ENCODE measurements at regions not wholly inside any gene's neighbourhood (a gene's known extent, or its start where the extent isn't known, plus 50 kb on each side); places are given as distances from the start of the nearest gene placed in this dataset.

DNA sequence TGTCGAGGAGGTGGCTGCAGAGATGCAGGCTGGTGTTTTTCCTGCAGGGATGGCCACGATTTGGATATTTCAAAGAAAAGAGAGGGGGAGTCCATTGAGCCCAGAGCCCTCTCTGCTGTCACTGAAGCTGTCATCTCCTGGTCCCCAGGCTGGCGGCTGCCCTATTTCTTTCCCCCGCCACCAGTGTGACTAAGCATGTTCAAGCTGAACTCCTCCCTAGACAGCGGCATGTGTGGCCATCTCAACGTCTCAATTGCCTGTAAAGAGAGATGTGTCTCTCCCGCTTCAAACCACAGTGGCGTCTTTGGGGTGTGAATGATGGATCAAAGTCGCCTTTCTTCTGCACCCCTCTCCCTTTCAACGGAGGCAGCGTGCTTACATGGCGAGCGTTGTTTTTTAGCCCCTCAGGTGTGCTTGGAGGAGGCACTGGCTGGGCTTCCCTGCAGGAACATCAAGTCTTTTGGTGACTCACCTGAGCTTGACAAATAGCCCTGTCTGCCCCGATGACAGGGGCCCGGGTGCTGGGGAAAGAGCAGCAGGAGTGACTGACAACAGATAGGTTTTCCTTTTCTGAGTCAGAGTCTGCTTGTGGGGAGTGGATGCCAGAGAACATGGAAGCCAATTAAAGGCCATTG is 346.4 kb upstream of the AJAP1 start:
- no peak overlapping the region for H3K27ac ChIP-seq
- TF ChIP-seq CTCF (conservative IDR thresholded peaks at IDR 0.05) = no peak

- TF ChIP-seq CTCF (conservative IDR thresholded peaks at IDR 0.05) = no peak
- no peak overlapping the region for H3K27ac ChIP-seq
Measured at GRCh38 chr1:4308806-4309205, 345.6 kb upstream of the AJAP1 start.

GRCh38 chr1:4309676-4310320 is 344.6 kb upstream of the AJAP1 start:
- no peak overlapping the region for H3K27ac ChIP-seq
- no peak for TF ChIP-seq CTCF (conservative IDR thresholded peaks at IDR 0.05)

DNA sequence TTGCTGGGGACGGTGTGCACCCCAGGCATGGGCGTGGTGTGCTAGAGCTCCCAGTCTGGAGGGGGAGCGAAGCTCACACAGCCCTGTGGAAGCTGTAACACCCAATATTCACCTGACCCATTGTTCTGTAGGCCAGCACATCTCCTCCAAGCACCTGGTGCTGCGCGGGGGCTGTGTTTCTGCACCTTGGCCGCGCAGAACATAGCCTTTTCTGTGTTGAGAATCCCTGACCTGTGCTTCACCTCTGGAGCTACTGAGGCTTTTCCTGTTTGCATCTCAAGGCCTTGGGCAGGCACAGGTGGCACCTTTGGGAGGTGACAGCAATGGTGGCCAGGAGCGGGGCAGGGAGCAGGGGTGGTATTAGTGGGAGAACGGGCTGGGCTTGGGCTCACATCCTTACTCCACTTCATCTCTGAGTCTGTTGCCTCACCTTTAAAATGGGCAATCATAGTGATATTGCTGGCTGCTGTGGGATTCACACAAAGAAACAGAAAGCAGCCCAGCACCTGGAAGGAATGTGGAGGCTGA is 343.9 kb upstream of the AJAP1 start:
- H3K27ac ChIP-seq = no peak overlapping the region
- no peak for TF ChIP-seq CTCF (conservative IDR thresholded peaks at IDR 0.05)

DNA sequence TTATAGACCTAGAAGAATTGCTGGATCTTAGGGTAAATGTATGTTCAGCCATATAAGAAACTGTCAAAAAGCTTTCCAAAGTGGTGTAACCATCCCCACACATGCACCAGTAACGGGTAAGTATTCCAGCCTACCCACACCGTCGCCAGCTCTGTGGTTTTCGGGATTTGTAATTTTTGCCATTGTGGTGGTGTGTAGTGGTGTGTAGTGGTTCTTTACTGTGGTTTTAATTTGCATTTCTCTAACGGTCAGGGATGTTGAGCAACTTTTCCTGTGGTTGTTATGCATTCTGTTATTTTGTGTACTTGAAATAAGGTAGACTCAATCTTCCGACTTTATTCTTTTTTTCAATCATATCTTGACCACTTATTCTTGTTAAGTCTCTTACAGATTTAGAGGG is 342.4 kb upstream of the AJAP1 start:
- TF ChIP-seq CTCF (conservative IDR thresholded peaks at IDR 0.05) = no peak
- H3K27ac ChIP-seq = no peak overlapping the region

DNA sequence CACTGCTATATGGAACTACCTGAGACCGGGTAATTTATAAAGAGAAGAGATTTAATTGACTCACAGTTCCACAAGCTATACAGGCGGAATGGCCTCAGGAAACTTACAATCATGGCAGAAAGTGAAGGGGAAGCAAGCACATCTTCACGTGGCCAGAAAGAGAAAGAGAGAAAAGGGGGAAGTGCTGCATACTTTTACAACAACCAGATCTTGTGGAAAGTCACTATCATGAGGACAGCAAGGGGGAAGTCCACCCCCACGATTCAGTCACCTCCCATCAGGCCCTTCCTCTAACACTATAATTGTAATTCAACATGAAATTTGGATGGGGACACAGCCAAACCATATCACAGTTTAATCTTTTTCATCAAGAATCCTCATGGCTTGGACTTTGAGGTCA is 339.2 kb upstream of the AJAP1 start:
- TF ChIP-seq CTCF (conservative IDR thresholded peaks at IDR 0.05) = no peak
- H3K27ac ChIP-seq = no peak overlapping the region

GRCh38 chr1:4317207-4317606 is 337.2 kb upstream of the AJAP1 start:
- TF ChIP-seq CTCF (conservative IDR thresholded peaks at IDR 0.05) = no peak
- no peak overlapping the region for H3K27ac ChIP-seq

Data from VCaP (cell line).